CD4-positive, alpha-beta T cell treated with Interleukin-6 for 4 hours (primary cell): ENCODE measurements at regions not wholly inside any gene's neighbourhood (a gene's known extent, or its start where the extent isn't known, plus 50 kb on each side); places are given as distances from the start of the nearest gene placed in this dataset.

ENCODE experiments used
- DNase-seq: peaks from one replicate; pipeline ENCODE4 v3.0.0-alpha.2; 2020; ENCODE audit warnings: mixed read lengths

DNA sequence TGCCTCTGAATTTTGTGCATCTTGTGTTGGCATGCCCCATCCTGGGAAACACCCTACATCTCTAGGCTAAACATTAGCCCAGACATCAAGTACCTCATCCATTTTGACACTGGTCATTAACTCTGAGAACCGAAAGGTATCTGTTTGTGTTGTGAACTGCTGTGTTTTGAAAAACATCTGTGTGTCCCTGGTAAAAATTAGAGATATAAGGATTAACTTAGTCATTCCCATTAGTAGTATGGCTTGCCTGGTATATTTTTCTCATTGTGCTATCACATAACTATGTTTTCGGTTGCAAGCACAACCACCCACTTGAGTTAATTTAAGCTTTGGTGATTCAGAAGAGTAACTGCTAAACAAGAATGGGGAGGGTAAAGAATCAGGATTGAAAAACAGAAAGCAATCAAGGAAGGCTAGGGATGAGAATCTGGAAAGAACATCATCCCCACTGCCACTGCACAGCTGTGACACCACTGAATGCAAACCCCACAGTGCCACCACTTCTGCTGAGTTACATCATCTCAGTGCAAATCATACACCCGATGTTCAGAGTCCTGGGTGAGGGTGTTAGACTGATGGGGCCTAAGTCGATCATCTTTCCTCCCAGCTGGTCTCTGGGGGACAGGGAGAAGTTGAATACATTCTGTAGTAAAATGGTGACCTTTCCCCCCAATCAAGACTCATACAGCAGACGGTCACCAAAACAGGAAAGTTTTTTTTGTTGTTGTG is 234.0 kb downstream of the EPHA4 start:
- no peak for DNase-seq

DNA sequence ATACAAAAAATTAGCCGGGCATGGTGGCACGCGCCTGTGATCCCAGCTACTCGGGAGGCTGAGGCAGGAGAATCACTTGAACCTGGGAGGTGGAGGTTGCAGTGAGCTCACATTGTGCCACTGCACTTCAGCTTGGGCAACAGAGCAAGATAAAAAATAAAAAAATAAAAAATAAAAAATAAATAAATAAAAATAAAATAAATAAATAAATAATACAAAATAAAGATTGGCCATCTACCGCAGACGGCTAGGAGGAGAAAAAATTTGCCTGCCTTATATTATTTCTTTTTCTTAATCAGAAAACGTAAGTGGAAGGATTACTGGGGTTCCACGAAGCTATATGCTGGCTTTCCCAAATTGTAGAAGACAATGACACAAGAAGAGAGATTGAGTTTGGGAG is 229.7 kb downstream of the EPHA4 start:
- DNase-seq, result no peak

- no peak for DNase-seq
These were observed 228.6 kb downstream of the EPHA4 start for GRCh38 chr2:221343524-221343923.

DNA sequence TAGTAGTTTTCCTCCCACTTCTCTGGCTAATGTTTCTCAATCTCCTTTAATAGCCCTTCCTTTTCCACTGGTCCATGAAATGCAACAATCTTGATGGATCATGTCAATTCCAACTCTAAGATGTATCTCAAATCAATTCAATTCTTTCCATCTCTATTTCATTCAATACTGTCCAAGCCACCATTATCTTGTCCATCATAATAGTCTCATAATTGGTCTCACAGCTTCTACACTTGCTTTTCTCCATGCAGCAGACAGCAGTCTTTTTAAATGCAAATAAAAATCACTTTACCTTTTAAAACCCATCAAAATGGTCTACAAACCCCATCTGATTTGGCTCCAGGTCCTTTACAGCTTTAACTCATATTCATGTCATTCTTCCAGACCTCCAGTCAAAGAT is 226.6 kb downstream of the EPHA4 start:
- no peak for DNase-seq

DNA sequence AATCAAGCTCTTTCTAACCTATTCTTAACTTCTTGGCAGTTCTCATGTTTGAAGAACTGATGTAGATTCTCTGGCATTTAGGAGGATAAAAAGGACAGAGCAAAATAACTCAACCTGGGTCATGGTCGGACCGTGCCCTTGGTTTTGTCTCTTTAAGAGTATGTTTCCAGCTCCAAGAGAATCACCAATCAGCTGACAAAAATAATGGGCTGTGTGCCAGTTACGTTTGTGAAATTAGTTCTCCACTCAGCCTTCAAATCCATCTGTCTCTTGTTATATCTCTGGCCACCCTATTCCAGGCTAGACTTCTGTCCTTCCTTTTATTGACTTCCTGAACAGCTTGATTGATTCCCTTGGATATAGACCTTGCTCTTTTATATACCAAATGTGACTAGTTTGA is 225.7 kb downstream of the EPHA4 start:
- DNase-seq, result no peak

DNA sequence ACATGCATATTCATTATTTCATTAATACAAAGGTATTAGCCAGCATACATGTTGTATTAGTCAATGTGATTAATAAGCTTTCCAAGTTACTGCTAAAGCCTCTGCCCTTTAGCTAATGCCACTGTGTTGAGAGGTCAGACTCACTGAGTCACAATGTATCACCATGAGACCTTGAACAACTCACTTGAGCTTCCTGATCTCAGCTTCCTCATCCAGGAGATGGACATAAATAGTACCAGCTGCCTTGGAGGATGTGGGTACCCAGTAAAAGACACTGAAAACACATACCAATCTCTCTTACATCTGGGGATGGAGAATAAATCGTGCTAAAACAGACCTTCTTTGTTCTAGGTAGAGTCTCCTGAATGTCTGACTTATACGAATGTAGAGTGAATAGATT is 224.6 kb downstream of the EPHA4 start:
- no peak for DNase-seq

- DNase-seq, result no peak
These were observed 221.5 kb downstream of the EPHA4 start for GRCh38 chr2:221350616-221351015.

GRCh38 chr2:221353201-221353600 is 218.9 kb downstream of the EPHA4 start:
- DNase-seq, result no peak

DNA sequence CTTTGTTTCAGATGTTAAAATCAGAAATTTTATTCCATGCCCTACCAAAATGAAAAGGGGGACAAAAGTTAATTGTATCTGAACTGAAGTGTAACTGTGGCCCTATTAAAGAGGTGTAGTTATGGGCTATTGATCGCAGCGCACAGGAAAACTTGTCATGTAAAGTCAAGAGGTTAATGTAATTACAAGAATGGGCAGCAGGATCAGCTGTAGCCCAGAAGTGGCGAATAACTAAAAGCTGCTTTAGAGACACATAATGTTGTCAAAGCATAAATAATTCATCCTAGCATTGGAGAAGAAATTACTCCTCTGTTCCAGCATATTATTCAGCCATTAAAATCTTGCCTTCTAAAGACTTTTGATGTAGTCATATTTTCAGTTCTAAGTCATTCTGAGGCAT is 211.8 kb downstream of the EPHA4 start:
- no peak for DNase-seq

GRCh38 chr2:221360742-221361141 is 211.4 kb downstream of the EPHA4 start:
- no peak for DNase-seq

GRCh38 chr2:221361633-221362032 is 210.5 kb downstream of the EPHA4 start:
- DNase-seq, result no peak

- no peak for DNase-seq
These were observed 207.4 kb downstream of the EPHA4 start for GRCh38 chr2:221364672-221365071.
